ENCODE measurements at regions not wholly inside any gene's neighbourhood (a gene's known extent, or its start where the extent isn't known, plus 50 kb on each side); places are given as distances from the start of the nearest gene placed in this dataset.

- no peak overlapping the region for H3K4me3 ChIP-seq (replicated peaks; ENCODE audit: low read depth, low read length)
- DNase-seq (ENCODE audit: extremely low read depth, low read depth) = no peak
- TF ChIP-seq, protein P1, sequence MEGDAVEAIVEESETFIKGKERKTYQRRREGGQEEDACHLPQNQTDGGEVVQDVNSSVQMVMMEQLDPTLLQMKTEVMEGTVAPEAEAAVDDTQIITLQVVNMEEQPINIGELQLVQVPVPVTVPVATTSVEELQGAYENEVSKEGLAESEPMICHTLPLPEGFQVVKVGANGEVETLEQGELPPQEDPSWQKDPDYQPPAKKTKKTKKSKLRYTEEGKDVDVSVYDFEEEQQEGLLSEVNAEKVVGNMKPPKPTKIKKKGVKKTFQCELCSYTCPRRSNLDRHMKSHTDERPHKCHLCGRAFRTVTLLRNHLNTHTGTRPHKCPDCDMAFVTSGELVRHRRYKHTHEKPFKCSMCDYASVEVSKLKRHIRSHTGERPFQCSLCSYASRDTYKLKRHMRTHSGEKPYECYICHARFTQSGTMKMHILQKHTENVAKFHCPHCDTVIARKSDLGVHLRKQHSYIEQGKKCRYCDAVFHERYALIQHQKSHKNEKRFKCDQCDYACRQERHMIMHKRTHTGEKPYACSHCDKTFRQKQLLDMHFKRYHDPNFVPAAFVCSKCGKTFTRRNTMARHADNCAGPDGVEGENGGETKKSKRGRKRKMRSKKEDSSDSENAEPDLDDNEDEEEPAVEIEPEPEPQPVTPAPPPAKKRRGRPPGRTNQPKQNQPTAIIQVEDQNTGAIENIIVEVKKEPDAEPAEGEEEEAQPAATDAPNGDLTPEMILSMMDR (IDR thresholded peaks at IDR 0.05; ENCODE audit: low read depth, low read length, missing control alignments) = no peak
These were observed 86.3 kb upstream of the BMP2K start for GRCh38 chr4:78689700-78690323.

DNA sequence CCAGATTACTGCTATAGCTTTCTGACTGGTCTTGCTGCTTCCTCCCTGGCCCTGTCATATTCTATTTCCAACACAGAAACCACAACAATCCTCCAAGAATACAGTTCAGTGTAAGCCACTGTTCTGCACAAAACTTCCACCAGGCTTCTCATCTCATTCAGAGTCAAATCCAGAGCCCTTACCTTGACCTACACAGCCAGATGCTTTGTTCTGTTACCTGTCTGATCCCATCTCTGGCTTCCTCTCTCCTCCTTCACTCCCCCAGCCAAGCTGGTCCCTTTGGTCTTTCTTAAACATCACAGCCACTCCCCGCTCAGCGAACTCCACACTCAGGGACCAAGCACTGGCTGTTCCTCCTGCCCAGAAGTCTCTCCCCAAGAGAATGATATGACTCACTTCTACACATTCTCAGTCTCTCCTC is 84.8 kb upstream of the BMP2K start:
- TF ChIP-seq, protein P1 (IDR thresholded peaks at IDR 0.05; ENCODE audit: low read depth, low read length, missing control alignments) = no peak
- no peak overlapping the region for H3K4me3 ChIP-seq (replicated peaks; ENCODE audit: low read depth, low read length)
- DNase-seq (ENCODE audit: extremely low read depth, low read depth) = no peak

- no peak overlapping the region for H3K4me3 ChIP-seq (replicated peaks; ENCODE audit: low read depth, low read length)
- TF ChIP-seq, protein P1 (IDR thresholded peaks at IDR 0.05; ENCODE audit: low read depth, low read length, missing control alignments) = no peak
- no peak for DNase-seq (ENCODE audit: extremely low read depth, low read depth)
These were observed 84.0 kb upstream of the BMP2K start for GRCh38 chr4:78691971-78692821.

DNA sequence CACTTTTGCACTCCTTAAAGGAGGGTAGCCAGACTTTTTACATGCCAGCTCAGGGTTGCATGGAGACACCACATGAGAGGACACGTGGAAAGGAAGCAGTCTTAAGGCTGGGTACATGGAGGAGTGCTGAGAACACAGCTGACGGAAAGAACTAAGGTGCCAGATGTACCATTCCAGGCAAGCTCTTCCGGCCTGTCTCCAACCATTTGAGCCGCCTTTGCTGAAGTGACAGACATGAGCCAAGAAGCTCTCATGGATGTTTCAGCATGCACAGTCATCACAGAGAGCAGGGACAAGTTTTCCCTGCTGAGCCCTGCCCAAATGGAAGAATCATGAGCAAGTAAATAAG is 83.4 kb upstream of the BMP2K start:
- DNase-seq (ENCODE audit: extremely low read depth, low read depth) = no peak
- H3K4me3 ChIP-seq (replicated peaks; ENCODE audit: low read depth, low read length) = no peak overlapping the region
- TF ChIP-seq, protein P1 (IDR thresholded peaks at IDR 0.05; ENCODE audit: low read depth, low read length, missing control alignments) = no peak

DNA sequence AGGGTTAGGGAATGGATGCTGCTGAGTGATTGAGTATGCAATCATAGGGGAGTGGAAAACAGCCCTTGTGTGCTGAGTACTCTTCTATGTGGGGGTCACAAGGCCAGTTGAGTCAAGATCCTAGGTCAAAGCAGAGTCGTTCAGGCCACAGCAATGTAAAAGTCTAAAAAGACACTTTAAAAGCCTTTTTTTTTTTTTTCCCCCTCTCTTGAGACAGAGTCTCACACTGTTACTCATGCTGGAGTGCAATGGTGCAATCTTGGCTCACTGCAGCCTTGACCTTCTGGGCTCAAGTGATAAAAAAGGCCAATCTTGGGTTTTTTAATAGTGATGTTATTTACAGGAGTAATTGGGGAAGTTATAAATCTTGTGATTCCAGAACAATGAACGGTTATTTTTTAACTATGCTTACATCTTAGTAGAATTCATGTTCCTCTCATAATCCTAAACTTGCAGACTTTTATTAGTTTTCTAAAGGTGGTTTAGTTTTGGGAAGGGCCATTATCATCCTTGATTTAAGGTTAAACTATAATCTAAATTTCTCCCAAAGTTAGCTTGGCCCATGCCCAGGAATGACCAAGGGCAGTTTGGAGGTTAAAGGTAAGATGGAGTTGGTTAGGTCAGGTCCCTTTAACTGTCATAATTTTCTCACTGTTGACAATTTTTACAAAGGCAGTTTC is 82.2 kb upstream of the BMP2K start:
- no peak overlapping the region for H3K4me3 ChIP-seq (replicated peaks; ENCODE audit: low read depth, low read length)
- no peak for DNase-seq (ENCODE audit: extremely low read depth, low read depth)
- TF ChIP-seq, protein P1 (IDR thresholded peaks at IDR 0.05; ENCODE audit: low read depth, low read length, missing control alignments) = no peak

DNA sequence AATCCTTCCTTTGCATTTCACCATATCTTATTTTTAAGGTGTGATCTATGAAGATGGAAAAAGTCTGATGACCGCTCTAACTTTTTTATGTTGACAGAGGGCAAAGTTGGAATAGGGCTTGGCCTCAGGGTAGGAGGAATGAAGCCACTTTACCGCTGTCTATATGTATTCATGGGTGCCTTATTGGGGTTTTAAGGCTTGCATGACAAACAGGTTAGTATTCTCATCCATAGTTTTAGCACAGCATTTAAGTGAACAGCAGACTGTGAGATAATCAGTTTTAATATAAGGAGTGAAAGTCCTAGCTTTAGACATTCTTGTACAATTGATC is 81.7 kb upstream of the BMP2K start:
- TF ChIP-seq, protein P1 (IDR thresholded peaks at IDR 0.05; ENCODE audit: low read depth, low read length, missing control alignments) = no peak

More for the DNA sequence above, 81.7 kb upstream of the BMP2K start:
- no peak for DNase-seq (ENCODE audit: extremely low read depth, low read depth)
- H3K4me3 ChIP-seq (replicated peaks; ENCODE audit: low read depth, low read length) = no peak overlapping the region
